NCI-H187 (cell line): ENCODE measurements at regions not wholly inside any gene's neighbourhood (a gene's known extent, or its start where the extent isn't known, plus 50 kb on each side); places are given as distances from the start of the nearest gene placed in this dataset.
"Not testable (repeated sequence)": the region's sequence is repeated elsewhere in the genome, so short reads cannot be mapped to it uniquely, and the experiment has no call there.

Experiments used
- DNase-seq, 2 experiments: peaks; one replicate each; lab custom pipeline; 2025; lab: John Stamatoyannopoulos, UW

- no peak for DNase-seq
These were observed 543.6 kb upstream of the SOX11 start for GRCh38 chr2:5148392-5149085.

- DNase-seq = no peak
These were observed 541.3 kb upstream of the SOX11 start for GRCh38 chr2:5150871-5151270.

GRCh38 chr2:5164776-5165525, 527.2 kb upstream of the SOX11 start:
- peak; percentile 24 to 56 for DNase-seq

GRCh38 chr2:5172923-5173322, 519.3 kb upstream of the SOX11 start:
- no peak for DNase-seq

- DNase-seq = no peak
These were observed 518.2 kb upstream of the SOX11 start for GRCh38 chr2:5173876-5174535.

- DNase-seq = no peak
These were observed 517.0 kb upstream of the SOX11 start for GRCh38 chr2:5175231-5175630.

- DNase-seq = no peak
These were observed 515.4 kb upstream of the SOX11 start for GRCh38 chr2:5176764-5177163.

GRCh38 chr2:5183031-5183430, 509.2 kb upstream of the SOX11 start:
- DNase-seq = no peak

- no peak for DNase-seq
These were observed 504.9 kb upstream of the SOX11 start for GRCh38 chr2:5187283-5187682.

GRCh38 chr2:5188636-5189035, 503.5 kb upstream of the SOX11 start:
- no peak for DNase-seq

GRCh38 chr2:5190023-5190422, 502.2 kb upstream of the SOX11 start:
- DNase-seq = no peak

GRCh38 chr2:5195636-5196035, 496.5 kb upstream of the SOX11 start:
- no peak for DNase-seq

GRCh38 chr2:5203134-5203755, 488.9 kb upstream of the SOX11 start:
- DNase-seq = no peak

- DNase-seq = not testable (repeated sequence)
These were observed 485.4 kb upstream of the SOX11 start for GRCh38 chr2:5206742-5207141.

- no peak for DNase-seq
These were observed 476.1 kb upstream of the SOX11 start for GRCh38 chr2:5215989-5216607.

- DNase-seq = no peak
These were observed 465.0 kb upstream of the SOX11 start for GRCh38 chr2:5227062-5227699.

GRCh38 chr2:5229574-5229973, 462.6 kb upstream of the SOX11 start:
- no peak for DNase-seq

GRCh38 chr2:5230444-5230843, 461.7 kb upstream of the SOX11 start:
- no peak for DNase-seq

- no peak for DNase-seq
These were observed 461.3 kb upstream of the SOX11 start for GRCh38 chr2:5230855-5231254.

GRCh38 chr2:5231287-5231686, 460.9 kb upstream of the SOX11 start:
- no peak for DNase-seq

- DNase-seq = no peak
These were observed 457.6 kb upstream of the SOX11 start for GRCh38 chr2:5234563-5234962.

GRCh38 chr2:5235701-5236100, 456.5 kb upstream of the SOX11 start:
- DNase-seq = no peak
